Neural progenitor cell (in vitro differentiated cells): ENCODE measurements at regions not wholly inside any gene's neighbourhood (a gene's known extent, or its start where the extent isn't known, plus 50 kb on each side); places are given as distances from the start of the nearest gene placed in this dataset.

ENCODE experiments used
- DNase-seq: peaks from one replicate; pipeline ENCODE4 v3.0.0-alpha.2; 2016; ENCODE audit warnings: low spot score
- H2AFZ ChIP-seq: fragments of 200-600 bp; sonication (generic); replicated peaks from 2 replicates; pipeline ENCODE4 v1.6.1; 2016; ENCODE audit warnings: antibody characterized with exemption
- H3F3A ChIP-seq: fragments of 200-600 bp; sonication (generic); 2 replicates; pipeline ENCODE4 v1.6.1; 2016; ENCODE audit warnings: antibody characterized with exemption, low read depth
- H3K27ac ChIP-seq: fragments of 200-600 bp; sonication (generic); 2 replicates; pipeline ENCODE4 v1.5.1; 2016; ENCODE audit warnings: mild to moderate bottlenecking
- H3K27me3 ChIP-seq: fragments of 200-600 bp; sonication (generic); 2 replicates; pipeline ENCODE4 v1.6.1; 2016; ENCODE audit warnings: mild to moderate bottlenecking, moderate library complexity
- H3K36me3 ChIP-seq: fragments of 200-600 bp; sonication (generic); 2 replicates; pipeline ENCODE4 v1.5.1; 2016
- H3K4me1 ChIP-seq: fragments of 200-600 bp; sonication (generic); 2 replicates; pipeline ENCODE4 v1.6.1; 2016; ENCODE audit warnings: mixed run types
- H3K4me2 ChIP-seq: fragments of 200-600 bp; sonication (generic); 2 replicates; pipeline ENCODE4 v1.6.1; 2016
- H3K4me3 ChIP-seq: fragments of 200-600 bp; sonication (generic); 2 replicates; pipeline ENCODE4 v1.5.1; 2016
- H3K79me2 ChIP-seq: fragments of 200-600 bp; sonication (generic); 2 replicates; pipeline ENCODE4 v1.6.1; 2016; ENCODE audit warnings: low read depth
- H3K9ac ChIP-seq: fragments of 200-600 bp; sonication (generic); 2 replicates; pipeline ENCODE4 v1.6.1; 2016
- H3K9me3 ChIP-seq: fragments of 200-600 bp; sonication (generic); 2 replicates; pipeline ENCODE4 v1.5.1; 2016; ENCODE audit warnings: low read depth
- H4K20me1 ChIP-seq: fragments of 200-600 bp; sonication (generic); 2 replicates; pipeline ENCODE4 v1.6.1; 2016; ENCODE audit warnings: low read depth
- H3K27ac Mint-ChIP-seq: 3 replicates; pipeline ENCODE4 v1.8.0; 2021; ENCODE audit warnings: mixed read lengths
- H3K27me3 Mint-ChIP-seq: 2 replicates; pipeline ENCODE4 v1.8.0; 2022; ENCODE audit warnings: low read depth, mild to moderate bottlenecking, inconsistent platforms, moderate library complexity, mixed read lengths; ENCODE audit not compliant: insufficient read depth
- H3K36me3 Mint-ChIP-seq: 3 replicates; pipeline ENCODE4 v1.8.0; 2021; ENCODE audit warnings: mixed read lengths
- H3K4me1 Mint-ChIP-seq: 3 replicates; pipeline ENCODE4 v1.8.0; 2021; ENCODE audit warnings: mixed read lengths
- H3K4me3 Mint-ChIP-seq: 3 replicates; pipeline ENCODE4 v1.8.0; 2021; ENCODE audit warnings: mild to moderate bottlenecking, moderate library complexity, mixed read lengths
- H3K9me3 Mint-ChIP-seq: 3 replicates; pipeline ENCODE4 v1.8.0; 2020; ENCODE audit warnings: mixed read lengths
- CTCF ChIP-seq: fragments of 200-600 bp; sonication (generic); IDR thresholded peaks from 2 replicates; pipeline ENCODE4 v1.5.1; 2017; ENCODE audit warnings: antibody characterized with exemption, mild to moderate bottlenecking
- EZH2 ChIP-seq: fragments of 200-600 bp; sonication (generic); IDR thresholded peaks from 2 replicates; pipeline ENCODE4 v1.6.1; 2017; ENCODE audit warnings: antibody characterized with exemption, mild to moderate bottlenecking, moderate library complexity
- EZH2phosphoT487 ChIP-seq: fragments of 200-600 bp; sonication (generic); IDR thresholded peaks from 2 replicates; pipeline ENCODE4 v1.6.1; 2017; ENCODE audit warnings: antibody characterized with exemption

- peaks cover 2% of the 10 kb centered on the region for H3K27me3 Mint-ChIP-seq
- H3F3A ChIP-seq: no peaks in the 10 kb centered on the region
- no peak overlapping the region for H3K27ac Mint-ChIP-seq
- no peaks in the 10 kb centered on the region for H3K36me3 Mint-ChIP-seq
- H3K4me1 Mint-ChIP-seq: peaks cover 10% of the 10 kb centered on the region
- no peaks in the 10 kb centered on the region for H3K79me2 ChIP-seq
- no peak overlapping the region for H2AFZ ChIP-seq
- H4K20me1 ChIP-seq: no peaks in the 10 kb centered on the region
- no peak overlapping the region for H3K9ac ChIP-seq
- no peak overlapping the region for H3K27ac ChIP-seq
- no peak overlapping the region for H3K4me3 Mint-ChIP-seq
- no peak overlapping the region for H3K4me2 ChIP-seq
- H3K4me1 ChIP-seq: no peaks in the 10 kb centered on the region
- no peaks in the 10 kb centered on the region for H3K9me3 ChIP-seq
- H3K36me3 ChIP-seq: no peaks in the 10 kb centered on the region
- no peaks in the 10 kb centered on the region for H3K9me3 Mint-ChIP-seq
- DNase-seq: no peak
- no peak for TF ChIP-seq CTCF
- no peak overlapping the region for H3K4me3 ChIP-seq
- no peaks in the 10 kb centered on the region for H3K27me3 ChIP-seq
Measured at GRCh38 chr2:221304916-221305315, 267.2 kb downstream of the EPHA4 start.

- Histone ChIP-seq H3K9me3 (no peaks in the 10 kb centered on the region), H3K4me3 (no peak overlapping the region), H3K27me3 (no peaks in the 10 kb centered on the region), H2AFZ (no peak overlapping the region), H4K20me1 (no peaks in the 10 kb centered on the region), H3K79me2 (no peaks in the 10 kb centered on the region), H3K4me2 (no peak overlapping the region), H3K4me1 (no peaks in the 10 kb centered on the region), H3K9ac (no peak overlapping the region), H3F3A (no peaks in the 10 kb centered on the region), H3K27ac (no peak overlapping the region), H3K36me3 (no peaks in the 10 kb centered on the region)
- Mint-ChIP-seq H3K36me3 (no peaks in the 10 kb centered on the region), H3K27me3 (no peaks in the 10 kb centered on the region), H3K9me3 (no peaks in the 10 kb centered on the region), H3K4me1 (peaks cover 21% of the 10 kb centered on the region), H3K4me3 (no peak overlapping the region), H3K27ac (no peak overlapping the region)
- no peak for TF ChIP-seq EZH2phosphoT487
- no peak for TF ChIP-seq EZH2
- no peak for TF ChIP-seq CTCF
- DNase-seq: no peak
Measured at GRCh38 chr2:221308507-221309066, 263.5 kb downstream of the EPHA4 start.

GRCh38 chr2:221309892-221310583, 262.1 kb downstream of the EPHA4 start:
- no peak for TF ChIP-seq EZH2
- TF ChIP-seq CTCF: no peak
- H3K4me2 ChIP-seq: no peak overlapping the region
- H3K36me3 ChIP-seq: no peaks in the 10 kb centered on the region
- H3K4me3 ChIP-seq: no peak overlapping the region
- no peaks in the 10 kb centered on the region for H3F3A ChIP-seq
- H3K27ac ChIP-seq: no peak overlapping the region
- no peaks in the 10 kb centered on the region for H3K4me1 ChIP-seq
- no peaks in the 10 kb centered on the region for H3K79me2 ChIP-seq
- no peak overlapping the region for H3K27ac Mint-ChIP-seq
- H3K9ac ChIP-seq: no peak overlapping the region
- H3K9me3 Mint-ChIP-seq: no peaks in the 10 kb centered on the region
- no peaks in the 10 kb centered on the region for H3K9me3 ChIP-seq
- no peaks in the 10 kb centered on the region for H4K20me1 ChIP-seq
- no peaks in the 10 kb centered on the region for H3K36me3 Mint-ChIP-seq
- no peak for DNase-seq
- H3K4me3 Mint-ChIP-seq: no peak overlapping the region
- no peak overlapping the region for H2AFZ ChIP-seq
- peaks cover 21% of the 10 kb centered on the region for H3K4me1 Mint-ChIP-seq
- no peaks in the 10 kb centered on the region for H3K27me3 Mint-ChIP-seq
- no peaks in the 10 kb centered on the region for H3K27me3 ChIP-seq
